GM12874 (cell line): ENCODE measurements at regions not wholly inside any gene's neighbourhood (a gene's known extent, or its start where the extent isn't known, plus 50 kb on each side); places are given as distances from the start of the nearest gene placed in this dataset.

Experiments
- TF ChIP-seq, protein P1 (sequence below): IDR thresholded peaks from 2 replicates; pipeline ENCODE4 v1.5.1; 2011; ENCODE audit warnings: low read depth, mild to moderate bottlenecking, control low read depth, low read length, moderate library complexity; ENCODE audit not compliant: insufficient read depth

DNA sequence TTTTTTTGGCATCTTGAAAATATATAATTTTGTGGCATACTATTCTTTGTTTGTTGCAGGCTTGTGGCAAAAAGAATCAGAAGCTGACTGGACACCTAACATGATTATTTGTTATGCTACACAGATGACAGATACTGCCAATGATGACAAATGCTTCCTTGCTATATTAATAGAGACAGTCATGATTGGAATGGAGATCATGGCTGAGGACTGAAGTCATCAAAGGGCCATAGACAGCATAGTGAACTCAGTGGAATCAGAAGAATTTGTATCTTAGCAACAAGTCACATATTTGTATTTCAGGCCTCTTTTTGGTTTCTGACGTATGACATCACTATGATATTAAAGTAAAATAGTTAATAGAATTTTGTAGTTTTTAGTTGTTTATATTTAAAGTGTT, 1003.8 kb upstream of the DDX18 start:
- TF ChIP-seq, protein P1, sequence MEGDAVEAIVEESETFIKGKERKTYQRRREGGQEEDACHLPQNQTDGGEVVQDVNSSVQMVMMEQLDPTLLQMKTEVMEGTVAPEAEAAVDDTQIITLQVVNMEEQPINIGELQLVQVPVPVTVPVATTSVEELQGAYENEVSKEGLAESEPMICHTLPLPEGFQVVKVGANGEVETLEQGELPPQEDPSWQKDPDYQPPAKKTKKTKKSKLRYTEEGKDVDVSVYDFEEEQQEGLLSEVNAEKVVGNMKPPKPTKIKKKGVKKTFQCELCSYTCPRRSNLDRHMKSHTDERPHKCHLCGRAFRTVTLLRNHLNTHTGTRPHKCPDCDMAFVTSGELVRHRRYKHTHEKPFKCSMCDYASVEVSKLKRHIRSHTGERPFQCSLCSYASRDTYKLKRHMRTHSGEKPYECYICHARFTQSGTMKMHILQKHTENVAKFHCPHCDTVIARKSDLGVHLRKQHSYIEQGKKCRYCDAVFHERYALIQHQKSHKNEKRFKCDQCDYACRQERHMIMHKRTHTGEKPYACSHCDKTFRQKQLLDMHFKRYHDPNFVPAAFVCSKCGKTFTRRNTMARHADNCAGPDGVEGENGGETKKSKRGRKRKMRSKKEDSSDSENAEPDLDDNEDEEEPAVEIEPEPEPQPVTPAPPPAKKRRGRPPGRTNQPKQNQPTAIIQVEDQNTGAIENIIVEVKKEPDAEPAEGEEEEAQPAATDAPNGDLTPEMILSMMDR = no peak

- TF ChIP-seq, protein P1 = no peak
Measured at GRCh38 chr2:116819355-116819754, 995.1 kb upstream of the DDX18 start.

- TF ChIP-seq, protein P1 = no peak
Measured at GRCh38 chr2:116820986-116821385, 993.5 kb upstream of the DDX18 start.

DNA sequence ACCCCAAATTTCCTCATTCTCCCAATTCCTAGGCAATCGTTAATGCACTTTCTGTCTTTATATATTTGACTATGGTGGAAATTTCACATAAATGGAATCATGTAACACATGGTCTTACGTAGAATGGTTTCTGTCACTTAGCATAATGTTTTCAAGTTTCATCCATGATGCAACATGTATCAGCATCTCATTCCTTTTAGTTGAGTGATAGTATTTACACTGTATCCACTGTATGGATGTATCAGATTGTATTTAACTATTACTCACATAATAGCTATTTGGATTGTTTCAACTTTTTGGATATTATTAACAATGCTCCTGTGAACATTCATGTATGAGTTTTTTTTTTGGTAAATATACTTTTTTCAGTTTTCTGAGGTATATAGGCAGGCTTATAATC, 982.3 kb upstream of the DDX18 start:
- TF ChIP-seq, protein P1 = no peak

- TF ChIP-seq, protein P1 = no peak
Measured at GRCh38 chr2:116833052-116833451, 981.4 kb upstream of the DDX18 start.

- TF ChIP-seq, protein P1 = no peak
Measured at GRCh38 chr2:116842164-116842563, 972.3 kb upstream of the DDX18 start.

- TF ChIP-seq, protein P1 = no peak
Measured at GRCh38 chr2:116859708-116860107, 954.8 kb upstream of the DDX18 start.

DNA sequence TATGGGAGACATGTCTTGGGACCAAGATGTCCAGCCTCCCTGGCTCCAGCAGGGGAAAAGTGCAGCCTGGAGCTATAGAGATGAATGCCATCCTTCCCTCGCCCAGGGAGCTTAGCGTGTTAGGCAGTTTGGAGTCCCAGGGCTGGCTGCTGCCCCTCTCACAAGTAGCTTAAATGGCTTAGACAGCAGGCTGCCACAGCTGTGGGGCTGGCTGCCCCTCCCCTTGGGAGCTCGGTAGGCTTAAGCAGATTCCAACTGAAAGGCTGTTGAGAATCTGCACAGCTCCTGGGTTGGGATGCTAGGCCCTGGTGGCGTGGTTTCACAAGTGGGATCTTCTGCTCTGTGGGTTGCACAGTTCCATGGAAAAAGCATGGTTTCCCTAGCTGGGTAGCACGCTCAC, 940.5 kb upstream of the DDX18 start:
- TF ChIP-seq, protein P1 = no peak
